ENCODE measurements at regions not wholly inside any gene's neighbourhood (a gene's known extent, or its start where the extent isn't known, plus 50 kb on each side); places are given as distances from the start of the nearest gene placed in this dataset.
"Not testable (repeated sequence)": the region's sequence is repeated elsewhere in the genome, so short reads cannot be mapped to it uniquely, and the experiment has no call there.

DNA sequence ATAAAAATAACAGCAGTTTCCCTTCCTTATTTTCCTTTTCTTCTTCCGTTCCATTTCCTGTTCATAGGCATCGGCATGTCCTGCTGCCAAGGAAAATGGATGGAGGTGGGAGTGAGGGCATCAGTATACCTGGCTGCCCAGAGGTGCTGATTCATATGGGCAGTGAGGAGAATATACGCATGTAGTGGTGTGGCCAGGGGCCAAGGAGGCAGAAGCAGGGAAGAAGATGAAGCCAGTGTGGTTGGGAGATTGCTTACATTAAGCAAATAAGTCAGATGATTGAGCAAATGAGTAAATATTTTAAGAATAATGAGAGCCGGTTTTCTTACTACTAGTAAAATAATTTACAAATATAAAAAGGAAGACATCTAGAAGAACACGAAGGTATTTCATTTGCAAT is 344.9 kb upstream of the PAPPA start:
- CTCF ChIA-PET = no interaction called here

DNA sequence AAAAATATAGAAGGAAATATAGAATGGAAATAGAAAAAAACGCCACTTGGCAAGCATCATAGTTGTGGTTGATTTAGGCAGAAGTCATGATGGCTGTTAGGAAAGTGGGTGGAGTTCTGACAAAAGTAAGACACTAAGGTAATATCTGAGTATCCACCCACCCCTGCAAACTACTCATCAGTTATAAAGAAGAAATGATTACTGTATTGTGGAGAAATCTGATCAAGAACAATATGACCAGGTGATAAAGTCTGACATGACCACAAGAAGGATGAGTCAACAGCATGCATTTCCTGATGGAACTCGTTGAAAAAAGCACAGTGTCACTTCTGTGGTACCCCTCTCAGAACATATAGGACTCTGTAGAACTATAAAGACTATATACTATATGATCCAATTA is 343.4 kb upstream of the PAPPA start:
- no peaks in the 10 kb centered on the region for H3K27me3 ChIP-seq (ENCODE audit: control insufficient read depth, insufficient read depth, low read length)
- TF ChIP-seq CTCF (IDR thresholded peaks at IDR 0.05; ENCODE audit: low read depth, low read length) = no peak
- POLR2A ChIA-PET = no interaction called here

More for the DNA sequence above, 344.9 kb upstream of the PAPPA start:
- Histone ChIP-seq H3K4me3 (ENCODE audit: low read depth, low read length) (no peak overlapping the region), H3K27ac (ENCODE audit: low read depth, low read length) (no peak overlapping the region), H3K9me3 (ENCODE audit: control insufficient read depth, insufficient read depth, low read length) (no peaks in the 10 kb centered on the region), H3K27me3 (ENCODE audit: control insufficient read depth, insufficient read depth, low read length) (no peaks in the 10 kb centered on the region)
- TF ChIP-seq CTCF (IDR thresholded peaks at IDR 0.05; ENCODE audit: low read depth, low read length) = no peak
- POLR2A ChIA-PET = no interaction called here
- DNase-seq (ENCODE audit: low read depth, low spot score) = peak; percentile 59

DNA sequence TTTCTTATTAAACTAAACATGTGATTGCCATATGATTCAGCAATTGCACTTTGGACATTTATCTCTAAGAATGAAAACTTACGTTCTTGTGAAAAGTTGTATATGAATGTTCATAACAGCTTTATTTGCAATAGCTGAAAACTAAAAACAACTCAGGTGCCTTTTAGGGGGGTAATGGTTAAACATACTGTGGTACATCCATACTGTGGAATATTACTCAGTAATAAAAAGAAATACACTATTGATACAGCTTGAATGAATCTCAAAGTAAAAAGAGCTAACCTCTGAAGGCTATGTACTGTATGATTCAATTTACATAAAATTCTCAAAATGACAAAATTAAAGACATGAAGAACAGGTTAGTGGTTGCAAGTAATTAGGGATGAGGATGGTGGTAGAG is 339.5 kb upstream of the PAPPA start:
- ChIA-PET CTCF (interaction anchor here (0.6 kb wide), 1 partner anchor 16 kb away, joined by 4 read pairs; no protein-coding TSS in a partner anchor), POLR2A (no interaction called here)
- Histone ChIP-seq H3K27ac (ENCODE audit: low read depth, low read length) (no peak overlapping the region), H3K27me3 (ENCODE audit: control insufficient read depth, insufficient read depth, low read length) (no peaks in the 10 kb centered on the region), H3K4me3 (ENCODE audit: low read depth, low read length) (no peak overlapping the region), H3K9me3 (ENCODE audit: control insufficient read depth, insufficient read depth, low read length) (no peaks in the 10 kb centered on the region)
- DNase-seq (ENCODE audit: low read depth, low spot score) = no peak
- TF ChIP-seq CTCF (IDR thresholded peaks at IDR 0.05; ENCODE audit: low read depth, low read length) = no peak

More for the DNA sequence above, 343.4 kb upstream of the PAPPA start:
- no peak overlapping the region for H3K4me3 ChIP-seq (ENCODE audit: low read depth, low read length)
- CTCF ChIA-PET = no interaction called here
- no peaks in the 10 kb centered on the region for H3K9me3 ChIP-seq (ENCODE audit: control insufficient read depth, insufficient read depth, low read length)
- H3K27ac ChIP-seq (ENCODE audit: low read depth, low read length) = no peak overlapping the region
- no peak for DNase-seq (ENCODE audit: low read depth, low spot score)

DNA sequence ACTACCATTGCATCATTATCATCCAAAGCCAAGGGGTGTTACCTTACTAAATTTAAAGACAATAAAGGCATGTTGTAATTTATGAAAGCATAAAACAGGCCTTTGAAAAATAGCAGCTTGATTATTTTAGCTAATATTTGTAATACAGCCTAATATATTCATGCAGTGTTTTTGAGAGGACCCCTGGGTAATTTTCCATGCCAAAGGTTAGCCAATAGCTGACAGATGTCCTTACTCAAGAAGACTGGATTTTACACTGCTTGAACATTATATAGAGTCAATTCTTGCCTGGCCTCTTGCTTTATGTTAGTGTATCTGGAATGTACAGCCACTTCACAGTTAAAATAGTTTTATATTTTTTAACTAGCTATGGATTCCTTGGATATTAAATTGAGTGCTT is 337.8 kb upstream of the PAPPA start:
- H3K27ac ChIP-seq (ENCODE audit: low read depth, low read length) = no peak overlapping the region
- H3K4me3 ChIP-seq (ENCODE audit: low read depth, low read length) = no peak overlapping the region
- TF ChIP-seq CTCF (IDR thresholded peaks at IDR 0.05; ENCODE audit: low read depth, low read length) = no peak
- H3K27me3 ChIP-seq (ENCODE audit: control insufficient read depth, insufficient read depth, low read length) = no peaks in the 10 kb centered on the region
- no peaks in the 10 kb centered on the region for H3K9me3 ChIP-seq (ENCODE audit: control insufficient read depth, insufficient read depth, low read length)
- DNase-seq (ENCODE audit: low read depth, low spot score) = no peak
- POLR2A ChIA-PET = no interaction called here
- CTCF ChIA-PET = interaction anchor here (0.9 kb wide), 1 partner anchor 222 kb away, joined by 4 read pairs; no protein-coding TSS in a partner anchor

- H3K9me3 ChIP-seq (ENCODE audit: control insufficient read depth, insufficient read depth, low read length); DNase-seq (ENCODE audit: low read depth, low spot score); H3K27me3 ChIP-seq (ENCODE audit: control insufficient read depth, insufficient read depth, low read length); POLR2A ChIA-PET; H3K4me3 ChIP-seq (ENCODE audit: low read depth, low read length); H3K27ac ChIP-seq (ENCODE audit: low read depth, low read length); CTCF ChIA-PET: not testable (repeated sequence)
These were observed 334.9 kb upstream of the PAPPA start for GRCh38 chr9:115818651-115819050.

- Histone ChIP-seq H3K27me3 (ENCODE audit: control insufficient read depth, insufficient read depth, low read length) (no peaks in the 10 kb centered on the region), H3K4me3 (ENCODE audit: low read depth, low read length) (no peak overlapping the region), H3K27ac (ENCODE audit: low read depth, low read length) (no peak overlapping the region), H3K9me3 (ENCODE audit: control insufficient read depth, insufficient read depth, low read length) (no peaks in the 10 kb centered on the region)
- no peak for DNase-seq (ENCODE audit: low read depth, low spot score)
- ChIA-PET POLR2A (no interaction called here), CTCF (no interaction called here)
- TF ChIP-seq CTCF (IDR thresholded peaks at IDR 0.05; ENCODE audit: low read depth, low read length) = no peak
These were observed 321.6 kb upstream of the PAPPA start for GRCh38 chr9:115832031-115832430.
